MM.1S (cell line): ENCODE measurements at regions not wholly inside any gene's neighbourhood (a gene's known extent, or its start where the extent isn't known, plus 50 kb on each side); places are given as distances from the start of the nearest gene placed in this dataset.

Experiments used
- EZH2 ChIP-seq: fragments of 300-600 bp; sonication (generic); optimal IDR thresholded peaks from 2 replicates; pipeline ENCODE3; 2017; ENCODE audit warnings: low read depth, mild to moderate bottlenecking, antibody characterized with exemption, low read length, mixed read lengths
- TF ChIP-seq, protein P1 (sequence below): fragments of 300-600 bp; sonication (generic); IDR thresholded peaks from 2 replicates; pipeline ENCODE4 v1.5.1; 2016; ENCODE audit warnings: antibody characterized with exemption, low read length, mixed read lengths

DNA sequence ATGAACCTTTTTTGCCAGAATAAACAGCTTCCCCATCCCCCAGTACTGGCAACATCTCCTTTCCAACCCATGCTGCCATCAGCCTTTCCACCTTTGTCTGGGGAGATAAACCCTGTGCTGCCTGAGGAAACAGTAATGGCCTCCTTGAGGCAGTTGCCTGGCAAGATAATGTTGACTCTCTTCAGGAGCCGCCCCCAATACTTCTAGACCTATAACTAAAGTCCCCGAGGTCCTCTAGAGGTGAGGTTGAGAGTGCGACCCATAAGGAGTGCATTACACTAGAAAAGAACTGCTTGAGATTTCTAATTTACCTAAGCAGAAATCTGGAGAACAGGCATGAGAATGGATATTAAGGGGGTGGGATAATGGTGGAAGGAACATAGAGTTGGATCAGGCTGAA is 963.2 kb upstream of the PCDH7 start:
- TF ChIP-seq, protein P1, sequence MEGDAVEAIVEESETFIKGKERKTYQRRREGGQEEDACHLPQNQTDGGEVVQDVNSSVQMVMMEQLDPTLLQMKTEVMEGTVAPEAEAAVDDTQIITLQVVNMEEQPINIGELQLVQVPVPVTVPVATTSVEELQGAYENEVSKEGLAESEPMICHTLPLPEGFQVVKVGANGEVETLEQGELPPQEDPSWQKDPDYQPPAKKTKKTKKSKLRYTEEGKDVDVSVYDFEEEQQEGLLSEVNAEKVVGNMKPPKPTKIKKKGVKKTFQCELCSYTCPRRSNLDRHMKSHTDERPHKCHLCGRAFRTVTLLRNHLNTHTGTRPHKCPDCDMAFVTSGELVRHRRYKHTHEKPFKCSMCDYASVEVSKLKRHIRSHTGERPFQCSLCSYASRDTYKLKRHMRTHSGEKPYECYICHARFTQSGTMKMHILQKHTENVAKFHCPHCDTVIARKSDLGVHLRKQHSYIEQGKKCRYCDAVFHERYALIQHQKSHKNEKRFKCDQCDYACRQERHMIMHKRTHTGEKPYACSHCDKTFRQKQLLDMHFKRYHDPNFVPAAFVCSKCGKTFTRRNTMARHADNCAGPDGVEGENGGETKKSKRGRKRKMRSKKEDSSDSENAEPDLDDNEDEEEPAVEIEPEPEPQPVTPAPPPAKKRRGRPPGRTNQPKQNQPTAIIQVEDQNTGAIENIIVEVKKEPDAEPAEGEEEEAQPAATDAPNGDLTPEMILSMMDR = no peak
- no peak for TF ChIP-seq EZH2
